H1 (cell line): ENCODE measurements at regions not wholly inside any gene's neighbourhood (a gene's known extent, or its start where the extent isn't known, plus 50 kb on each side); places are given as distances from the start of the nearest gene placed in this dataset.

Experiments used
- CTCF ChIA-PET: fragments of 300-600 bp; sonication (Branson Sonifier 250); formaldehyde crosslinking; loops from one replicate; lab custom pipeline; 2021; ENCODE audit not compliant: partially characterized antibody; lab: Charles Lee
- POLR2A ChIA-PET: fragments of 300-600 bp; sonication (Branson Sonifier 250); formaldehyde crosslinking; loops from one replicate; lab custom pipeline; 2021; ENCODE audit warnings: inconsistent platforms; ENCODE audit not compliant: partially characterized antibody; lab: Charles Lee
- DNase-seq, 2 experiments: peaks; one replicate each; pipeline versions ENCODE4 v3.0.0 to v3.0.0-alpha.2; 2010 to 2022; ENCODE audit warnings: low spot score in 2 of 2, low read depth in 1 of 2, mixed read lengths in 1 of 2
- FAIRE-seq: peaks from 2 replicates; lab custom pipeline; 2011; peaks lifted over from hg19 to GRCh38; lab: Jason Lieb, UNC
- H2AFZ ChIP-seq: 2 replicates; pipeline ENCODE4 v1.8.1; 2012; ENCODE audit warnings: low read length, inconsistent platforms
- H2AK5ac ChIP-seq: 2 replicates; pipeline ENCODE4 v1.6.1; 2013; ENCODE audit warnings: low read depth, low read length
- H2BK120ac ChIP-seq: replicated peaks from 2 replicates; pipeline ENCODE3; 2013; ENCODE audit warnings: low read depth, low read length, inconsistent platforms
- H2BK12ac ChIP-seq: 2 replicates; pipeline ENCODE4 v1.6.1; 2013; ENCODE audit warnings: low read depth, low read length
- H2BK15ac ChIP-seq: 2 replicates; pipeline ENCODE4 v1.6.1; 2013; ENCODE audit warnings: low read length
- H2BK20ac ChIP-seq: 2 replicates; pipeline ENCODE4 v1.6.1; 2013; ENCODE audit warnings: low read length
- H2BK5ac ChIP-seq: 2 replicates; pipeline ENCODE4 v1.6.1; 2013; ENCODE audit warnings: low read depth, low read length
- H3K14ac ChIP-seq: 2 replicates; pipeline ENCODE4 v1.6.1; 2013; ENCODE audit warnings: inconsistent platforms; ENCODE audit not compliant: insufficient read length
- H3K18ac ChIP-seq: 2 replicates; pipeline ENCODE4 v1.6.1; 2013; ENCODE audit warnings: low read length; ENCODE audit errors: extremely low read depth
- H3K23ac ChIP-seq: 2 replicates; pipeline ENCODE4 v1.6.1; 2013; ENCODE audit warnings: inconsistent platforms; ENCODE audit not compliant: insufficient read length
- H3K23me2 ChIP-seq: 2 replicates; pipeline ENCODE4 v1.6.1; 2013; ENCODE audit warnings: low read depth, low read length
- H3K27ac ChIP-seq: 2 replicates; pipeline ENCODE4 v1.6.1; 2011; ENCODE audit warnings: low read depth, low read length, inconsistent platforms
- H3K27me3 ChIP-seq, 4 experiments: replicated peaks in 1 of 4; 1 replicate in 1 of 4; 2 replicates in 3 of 4; pipeline versions ENCODE4 v1.6.1 to v1.8.1; 2011 to 2013; ENCODE audit warnings: low read length in 3 of 4, mild to moderate bottlenecking in 3 of 4, inconsistent platforms in 2 of 4, mixed read lengths in 2 of 4, moderate library complexity in 1 of 4; ENCODE audit not compliant: control insufficient read depth in 3 of 4, insufficient read depth in 3 of 4; ENCODE audit errors: extremely low read depth in 1 of 4
- H3K36me3 ChIP-seq, 4 experiments: 2 replicates each; pipeline versions ENCODE4 v1.6.1 to v1.8.1; 2011 to 2013; ENCODE audit warnings: mild to moderate bottlenecking in 4 of 4, low read length in 3 of 4, moderate library complexity in 2 of 4, control low read depth in 1 of 4, inconsistent platforms in 1 of 4; ENCODE audit not compliant: insufficient read depth in 4 of 4, control insufficient read depth in 2 of 4
- H3K4ac ChIP-seq: replicated peaks from 2 replicates; pipeline ENCODE3; 2013; ENCODE audit warnings: low read length, low read depth, mixed read lengths, inconsistent platforms; ENCODE audit not compliant: insufficient read length
- H3K4me1 ChIP-seq, 4 experiments: replicated peaks in 1 of 4; 1 replicate in 1 of 4; 2 replicates in 3 of 4; pipeline versions ENCODE4 v1.6.1 to v1.8.1; 2011 to 2013; ENCODE audit warnings: low read length in 3 of 4, inconsistent platforms in 2 of 4, mixed read lengths in 1 of 4; ENCODE audit not compliant: insufficient read depth in 4 of 4, control insufficient read depth in 3 of 4
- H3K4me2 ChIP-seq, 2 experiments: 2 replicates each; pipeline versions ENCODE4 v1.6.1 to v1.8.1; 2011 to 2013; ENCODE audit warnings: low read depth in 2 of 2, low read length in 2 of 2, control low read depth in 1 of 2, inconsistent platforms in 1 of 2, mild to moderate bottlenecking in 1 of 2; ENCODE audit not compliant: insufficient read depth in 1 of 2
- H3K4me3 ChIP-seq, 4 experiments: fragments of 200-600, 300-600 bp in 1 of 4; sonication (generic), shearing (Covaris generic), sonication (Bioruptor Twin) in 1 of 4; 2 replicates each; pipeline versions ENCODE4 v1.5.1 to v1.8.1; 2011 to 2016; ENCODE audit warnings: low read length in 4 of 4, low read depth in 3 of 4, control low read depth in 2 of 4, inconsistent platforms in 2 of 4, mild to moderate bottlenecking in 2 of 4, mixed read lengths in 1 of 4, moderate library complexity in 1 of 4; ENCODE audit not compliant: insufficient read depth in 2 of 4; ENCODE audit errors: extremely low read depth in 1 of 4
- H3K56ac ChIP-seq: replicated peaks from 2 replicates; pipeline ENCODE3; 2013; ENCODE audit warnings: low read depth, mild to moderate bottlenecking, mixed read lengths, low read length, inconsistent platforms; ENCODE audit not compliant: insufficient read length
- H3K79me1 ChIP-seq: 2 replicates; pipeline ENCODE4 v1.6.1; 2013; ENCODE audit warnings: low read depth, low read length, control low read depth
- H3K79me2 ChIP-seq, 2 experiments: 2 replicates each; pipeline versions ENCODE4 v1.6.1 to v1.8.1; 2012 to 2013; ENCODE audit warnings: low read length in 2 of 2, mild to moderate bottlenecking in 2 of 2, inconsistent platforms in 1 of 2; ENCODE audit not compliant: insufficient read depth in 2 of 2, control insufficient read depth in 1 of 2
- H3K9ac ChIP-seq, 4 experiments: replicated peaks in 1 of 4; 1 replicate in 1 of 4; 2 replicates in 3 of 4; pipeline versions ENCODE4 v1.6.1 to v1.8.1; 2011 to 2013; ENCODE audit warnings: low read depth in 3 of 4, low read length in 3 of 4, control low read depth in 2 of 4, mild to moderate bottlenecking in 2 of 4, moderate library complexity in 2 of 4, inconsistent platforms in 1 of 4; ENCODE audit errors: extremely low read depth in 1 of 4
- H3K9me3 ChIP-seq, 2 experiments: 2 replicates each; pipeline versions ENCODE4 v1.6.1 to v1.8.1; 2012 to 2013; ENCODE audit warnings: mild to moderate bottlenecking in 2 of 2, moderate library complexity in 2 of 2, control low read depth in 1 of 2, inconsistent platforms in 1 of 2, low read depth in 1 of 2, low read length in 1 of 2, mixed read lengths in 1 of 2; ENCODE audit not compliant: insufficient read depth in 2 of 2
- H4K20me1 ChIP-seq, 2 experiments: replicated peaks in 1 of 2; 2 replicates each; pipeline versions ENCODE3 to v1.8.1; 2011 to 2013; ENCODE audit warnings: inconsistent platforms in 2 of 2, low read length in 2 of 2, mild to moderate bottlenecking in 1 of 2; ENCODE audit not compliant: insufficient read depth in 2 of 2, control insufficient read depth in 1 of 2
- H4K5ac ChIP-seq: 2 replicates; pipeline ENCODE4 v1.6.1; 2013; ENCODE audit warnings: low read length, low read depth, mixed read lengths, inconsistent platforms; ENCODE audit not compliant: insufficient read length
- H4K8ac ChIP-seq: 2 replicates; pipeline ENCODE4 v1.8.0; 2013; ENCODE audit warnings: mild to moderate bottlenecking, moderate library complexity, low read length, inconsistent platforms; ENCODE audit not compliant: insufficient read depth; ENCODE audit errors: extremely low read depth
- H4K91ac ChIP-seq: replicated peaks from 2 replicates; pipeline ENCODE3; 2013; ENCODE audit warnings: low read length, mixed read lengths, inconsistent platforms; ENCODE audit not compliant: insufficient read length
- EGR1 ChIP-seq: IDR thresholded peaks from 2 replicates; pipeline ENCODE4 v1.6.1; 2011; ENCODE audit warnings: low read depth, low read length, borderline replicate concordance
- KDM5A ChIP-seq: fragments of 200-600 bp; IDR thresholded peaks from 2 replicates; pipeline ENCODE4 v1.7.1; 2012; ENCODE audit warnings: mild to moderate bottlenecking, low read length, inconsistent platforms, mixed read lengths
- TF ChIP-seq, protein P1 (sequence below): IDR thresholded peaks from 2 replicates; pipeline ENCODE4 v1.6.1; 2011; ENCODE audit warnings: low read depth, mild to moderate bottlenecking, low read length; ENCODE audit not compliant: insufficient read depth

DNA sequence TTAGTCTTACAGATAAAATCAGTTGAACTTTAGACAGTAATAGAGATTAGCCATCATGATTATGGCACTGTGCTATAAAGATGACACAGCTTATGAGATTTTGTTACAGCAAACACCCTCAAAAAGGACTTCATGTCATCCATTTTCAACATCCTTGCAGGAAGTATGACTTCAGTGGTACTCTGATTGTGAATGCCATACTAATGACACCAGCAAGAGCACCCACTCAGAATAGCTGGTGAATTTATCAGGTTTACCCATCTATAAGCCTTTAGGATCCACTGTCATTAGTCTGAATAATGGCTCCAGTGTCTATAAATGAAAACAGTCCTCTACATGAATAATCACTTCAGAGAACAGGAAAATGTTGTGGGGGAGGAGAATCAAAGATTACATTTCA, 615.2 kb downstream of the RPS29 start:
- no peak overlapping the region for H2AK5ac ChIP-seq
- H3K14ac ChIP-seq, result no peak overlapping the region
- no peaks in the 10 kb centered on the region for H3K79me1 ChIP-seq
- no peaks in the 10 kb centered on the region for H3K9me3 ChIP-seq
- no peaks in the 10 kb centered on the region for H4K20me1 ChIP-seq
- DNase-seq (no peak), FAIRE-seq (no peak)
- no peak overlapping the region for H2BK120ac ChIP-seq
- ChIA-PET CTCF (no interaction called here), POLR2A (no interaction called here)
- H4K5ac ChIP-seq, result no peak overlapping the region
- H2BK12ac ChIP-seq, result no peak overlapping the region
- H3K18ac ChIP-seq, result no peak overlapping the region
- H2AFZ ChIP-seq, result no peak overlapping the region
- H3K79me2 ChIP-seq, result no peaks in the 10 kb centered on the region
- no peak overlapping the region for H4K8ac ChIP-seq
- no peak overlapping the region for H3K9ac ChIP-seq
- no peaks in the 10 kb centered on the region for H3K23me2 ChIP-seq
- no peak overlapping the region for H3K23ac ChIP-seq
- H3K27ac ChIP-seq, result no peak overlapping the region
- H4K91ac ChIP-seq, result no peak overlapping the region
- no peak overlapping the region for H3K4me2 ChIP-seq
- no peak overlapping the region for H3K4ac ChIP-seq
- H3K4me1 ChIP-seq, result no peaks in the 10 kb centered on the region
- H3K56ac ChIP-seq, result no peak overlapping the region
- H3K27me3 ChIP-seq, result no peaks in the 10 kb centered on the region
- no peak overlapping the region for H2BK20ac ChIP-seq
- no peak overlapping the region for H3K4me3 ChIP-seq
- no peaks in the 10 kb centered on the region for H3K36me3 ChIP-seq
- H2BK5ac ChIP-seq, result no peak overlapping the region
- no peak overlapping the region for H2BK15ac ChIP-seq
- TF ChIP-seq EGR1, result no peak
- TF ChIP-seq KDM5A, result no peak
- TF ChIP-seq, protein P1, sequence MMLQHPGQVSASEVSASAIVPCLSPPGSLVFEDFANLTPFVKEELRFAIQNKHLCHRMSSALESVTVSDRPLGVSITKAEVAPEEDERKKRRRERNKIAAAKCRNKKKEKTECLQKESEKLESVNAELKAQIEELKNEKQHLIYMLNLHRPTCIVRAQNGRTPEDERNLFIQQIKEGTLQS, result no peak
